Limb (tissue), 2 donors: ENCODE measurements at regions not wholly inside any gene's neighbourhood (a gene's known extent, or its start where the extent isn't known, plus 50 kb on each side); places are given as distances from the start of the nearest gene placed in this dataset.
A peak's percentile ranks its signal among the peaks of the same experiment; 100 is the strongest.

Source experiments
- DNase-seq, 2 donors: peaks; one replicate each; pipeline ENCODE4 v3.0.0-alpha.2; 2016; ENCODE audit errors: extremely low spot score in 2 of 2

DNA sequence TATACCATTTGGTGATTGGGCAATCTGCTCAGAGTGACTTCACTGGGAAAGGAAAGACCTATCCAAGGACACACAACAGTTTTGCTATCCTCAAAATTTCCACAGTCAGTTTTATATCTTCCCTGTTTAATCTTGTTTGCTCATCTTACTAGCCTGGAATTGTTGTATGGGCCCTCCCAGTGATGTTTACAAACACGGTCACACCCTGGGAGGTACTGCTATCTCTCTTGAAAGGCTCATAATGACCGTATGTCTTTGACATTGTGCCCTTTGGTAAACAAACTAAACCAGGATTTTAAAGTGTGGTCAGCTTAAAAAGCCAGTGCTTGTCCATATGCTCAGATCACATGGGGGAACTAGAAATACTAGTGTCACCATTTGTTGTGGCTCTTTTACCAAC lies 277.0 kb downstream of the CDH2 start:
- no peak for DNase-seq

DNA sequence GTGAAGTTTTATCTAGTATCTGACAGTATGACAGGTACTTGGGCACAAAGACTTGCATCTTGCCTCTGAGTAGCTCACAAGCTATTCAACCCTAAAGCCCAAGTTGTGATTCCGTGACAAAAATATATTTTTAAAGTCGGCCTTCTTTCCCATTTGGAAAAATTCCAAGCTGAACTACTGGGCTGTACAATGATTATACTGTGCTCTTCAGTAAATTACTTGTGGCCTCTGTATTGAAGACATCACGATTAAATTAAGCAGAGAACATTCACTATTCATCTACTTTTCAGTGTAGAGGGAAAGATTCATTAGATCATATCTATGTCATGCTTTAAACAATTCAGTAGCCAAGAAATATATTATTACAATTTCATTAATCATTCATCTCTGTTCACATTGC lies 282.2 kb downstream of the CDH2 start:
- no peak for DNase-seq

DNA sequence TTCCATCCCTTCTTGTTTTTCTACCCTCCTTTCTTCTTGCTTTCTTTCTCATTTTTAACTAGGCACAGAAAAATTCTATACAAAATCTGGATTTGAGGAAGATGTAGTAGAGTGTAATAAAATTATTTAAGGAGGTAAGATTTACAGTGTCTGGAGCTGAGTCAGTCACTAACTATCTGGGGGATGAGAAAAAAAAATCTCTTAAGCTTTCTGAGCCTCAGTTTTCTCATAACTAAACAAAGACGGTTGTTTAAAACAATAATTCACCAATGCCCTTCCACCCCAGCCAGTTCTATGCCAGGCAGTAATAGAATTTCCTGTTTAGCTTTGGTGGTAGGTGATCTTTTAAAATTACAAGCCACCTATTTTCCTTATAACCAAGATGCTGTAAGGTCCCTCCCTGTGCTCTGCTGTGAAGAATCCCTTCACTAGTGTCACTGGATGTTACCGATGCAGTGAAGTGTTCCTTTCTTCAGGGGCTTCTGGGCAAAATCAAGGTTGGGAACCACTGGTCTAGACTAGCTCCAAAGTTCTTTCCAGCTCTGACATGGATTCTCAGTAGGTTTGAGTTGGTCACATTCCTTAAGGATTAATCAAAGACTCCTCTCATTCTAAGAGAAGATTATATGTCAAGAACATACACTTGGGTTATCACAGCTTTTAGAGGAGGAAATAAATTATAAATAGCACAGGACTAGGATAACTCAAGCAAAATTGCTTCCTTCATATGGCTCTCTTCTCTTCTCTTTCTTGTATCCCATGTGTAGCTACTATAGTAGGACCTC lies 289.0 kb downstream of the CDH2 start:
- no peak for DNase-seq

DNA sequence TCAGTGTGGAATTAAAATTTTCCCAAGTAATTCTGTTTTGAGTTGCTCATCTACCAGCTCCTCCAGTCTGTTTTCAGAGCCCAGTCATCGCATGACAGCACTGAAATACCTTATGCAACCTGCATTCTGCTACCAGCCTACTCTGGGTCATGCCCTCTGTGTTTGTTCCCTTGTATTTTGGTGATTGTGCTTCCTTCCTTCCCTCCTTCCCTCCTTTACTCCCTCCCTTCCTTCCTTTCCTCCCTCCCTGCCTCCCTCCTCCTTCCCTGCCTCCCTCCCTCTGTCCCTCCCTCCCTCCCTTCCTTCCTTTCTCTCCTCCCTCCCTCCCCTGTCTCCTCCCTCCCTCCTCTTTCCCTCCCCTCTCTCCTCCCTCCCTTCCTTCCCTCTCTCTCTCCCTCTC lies 289.6 kb downstream of the CDH2 start:
- DNase-seq: no peak

DNA sequence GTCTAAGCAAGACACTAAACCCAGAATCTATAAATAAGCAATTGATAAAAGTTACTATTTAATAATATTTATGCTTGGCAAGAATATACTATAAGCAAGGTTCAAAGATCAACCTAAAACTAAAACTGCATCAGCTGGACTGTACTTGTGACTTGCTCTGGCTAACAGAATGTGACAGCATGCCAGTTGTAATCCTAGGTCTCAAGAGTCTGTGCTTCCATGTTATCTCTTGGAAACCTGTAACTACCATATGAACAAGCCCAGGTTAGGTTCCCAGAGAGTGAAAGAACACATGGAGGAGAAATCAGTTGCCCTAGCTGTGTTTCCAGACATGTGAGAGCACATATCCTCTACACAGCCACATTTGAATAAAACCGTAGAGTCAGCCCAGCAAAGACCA lies 297.4 kb downstream of the CDH2 start:
- DNase-seq: no peak

DNA sequence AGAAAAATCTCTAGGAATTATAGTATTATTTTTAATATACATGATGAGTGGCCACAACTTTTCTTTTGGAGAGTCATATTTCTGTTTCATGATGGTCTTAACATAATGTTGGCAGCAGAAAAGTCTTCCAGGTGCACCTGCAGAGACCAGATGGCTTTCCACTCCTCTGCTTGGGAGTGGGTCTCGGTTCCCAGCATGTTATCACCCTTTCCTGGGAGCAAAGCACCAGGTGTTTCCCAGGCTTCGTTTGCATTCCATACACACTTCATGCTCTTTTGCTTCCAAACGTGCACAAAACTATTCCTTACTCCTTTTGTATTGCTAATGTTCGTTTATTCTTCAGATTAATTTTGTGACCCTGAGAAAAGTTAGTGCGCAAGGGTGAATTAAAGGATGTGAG lies 305.2 kb downstream of the CDH2 start:
- no peak for DNase-seq

DNA sequence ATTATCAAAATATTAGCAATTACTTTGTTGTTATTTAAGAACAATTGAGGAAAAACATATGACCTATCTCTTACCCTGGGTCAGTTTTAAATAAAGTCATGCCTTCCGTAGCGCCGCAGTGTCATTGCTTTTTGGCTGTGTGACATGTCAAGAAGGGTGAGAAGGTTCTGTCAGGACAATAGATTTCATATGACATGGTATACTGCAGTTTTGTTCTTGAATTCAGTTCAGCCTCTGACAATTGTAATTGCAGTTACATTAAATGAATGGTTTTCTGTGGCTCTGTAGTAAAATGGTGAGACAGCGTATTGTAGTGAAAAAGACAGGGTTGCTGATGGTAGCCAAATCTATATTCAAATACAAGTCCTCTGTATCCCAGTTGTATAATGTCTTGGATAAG lies 307.2 kb downstream of the CDH2 start:
- DNase-seq: no peak

DNA sequence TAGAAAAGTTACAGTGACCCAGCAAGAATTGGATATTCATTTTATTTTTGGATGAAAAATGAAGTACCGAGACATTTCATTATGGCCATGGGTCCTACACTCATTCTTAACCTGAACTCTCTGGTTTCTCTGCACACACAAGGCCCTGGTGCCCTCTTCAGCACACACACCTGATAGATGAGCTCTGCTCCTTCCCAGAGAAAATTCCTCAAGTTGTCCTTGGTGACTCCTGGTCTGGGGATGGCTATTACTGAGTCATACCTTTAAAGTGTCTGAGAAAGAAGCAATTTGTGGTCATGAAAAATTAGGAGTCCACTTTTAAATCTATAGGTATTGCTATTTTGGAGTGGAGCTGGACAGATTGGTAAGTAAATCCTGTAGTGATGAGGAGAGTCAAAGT lies 311.5 kb downstream of the CDH2 start:
- no peak for DNase-seq

DNA sequence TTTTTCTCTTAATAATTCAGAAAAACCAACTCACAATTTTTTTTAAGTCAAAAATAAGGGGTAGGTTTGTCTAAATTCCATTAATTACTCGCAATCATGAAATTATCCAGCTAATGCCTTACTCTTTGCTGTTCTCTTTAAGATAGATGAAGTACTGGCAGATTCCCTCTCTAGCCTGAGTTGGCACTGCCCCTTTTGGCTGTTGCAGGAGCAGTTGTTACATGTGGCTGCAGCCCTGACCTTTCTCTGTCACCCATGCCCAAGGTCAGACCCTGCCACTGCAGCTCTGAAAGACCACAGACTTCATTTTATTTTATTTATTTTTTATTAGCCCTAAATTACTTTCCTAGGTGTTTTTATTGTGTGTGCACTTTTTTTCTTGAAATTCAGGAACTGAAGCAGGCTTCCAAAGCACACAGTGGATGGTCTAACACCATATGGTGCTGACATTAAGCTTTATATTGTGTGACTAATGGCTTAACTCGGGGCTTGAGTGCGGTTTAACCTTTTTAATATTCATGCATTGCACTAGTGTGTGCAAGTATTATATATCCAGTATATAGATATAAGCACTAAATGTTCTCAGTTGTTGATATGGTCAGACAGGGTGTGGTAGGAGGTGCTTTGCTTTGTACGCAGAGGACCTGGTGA lies 313.0 kb downstream of the CDH2 start:
- no peak for DNase-seq

DNA sequence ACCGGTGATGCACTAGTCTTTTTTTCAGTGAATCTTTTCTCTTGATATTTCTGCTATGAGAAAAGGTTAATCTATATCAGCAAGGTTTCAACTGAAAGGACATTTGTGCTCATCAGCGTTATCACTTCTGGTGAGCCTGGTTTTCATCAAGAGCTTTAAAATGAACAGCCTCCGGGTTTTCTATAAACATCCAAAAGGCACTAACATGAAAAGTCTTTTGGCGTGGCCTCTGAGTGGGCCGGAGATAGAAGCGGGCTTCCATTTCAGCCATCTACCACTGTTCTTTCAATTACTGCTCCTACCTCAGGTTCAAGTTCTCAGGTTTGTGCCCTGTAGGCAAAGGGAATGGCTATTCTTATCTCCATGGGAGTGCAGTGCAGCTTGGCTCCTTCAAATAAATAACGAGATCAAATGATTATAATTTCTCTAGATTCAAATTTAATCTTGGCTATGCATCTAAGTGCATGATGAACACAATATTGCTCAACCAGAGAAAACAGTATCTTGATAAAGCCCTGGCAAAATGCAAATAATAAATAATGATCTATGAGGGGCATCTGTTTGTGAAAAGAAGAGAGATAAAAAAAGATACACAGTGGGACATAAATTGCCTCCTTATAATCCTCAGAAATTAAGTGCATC lies 314.8 kb downstream of the CDH2 start:
- no peak for DNase-seq

DNA sequence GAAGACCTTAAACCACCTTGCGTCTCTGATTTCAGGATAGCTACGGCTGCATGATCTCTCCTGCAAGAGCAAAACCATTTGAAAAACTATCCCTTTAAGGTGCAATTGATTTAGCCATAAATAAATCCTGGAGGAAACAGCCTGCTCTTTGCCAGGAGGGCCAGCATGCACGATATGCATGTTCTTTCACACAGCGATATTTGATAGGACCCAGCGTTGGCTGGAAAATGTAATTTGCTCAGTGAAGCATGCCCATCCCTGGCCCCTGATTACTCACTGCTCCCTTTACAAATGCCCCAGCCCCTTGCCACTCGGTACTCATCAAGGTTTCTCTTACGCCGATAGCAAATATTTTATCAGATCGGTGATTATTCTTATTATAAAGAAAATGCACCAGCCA lies 315.4 kb downstream of the CDH2 start:
- peak; percentile 30 to 42 for DNase-seq

DNA sequence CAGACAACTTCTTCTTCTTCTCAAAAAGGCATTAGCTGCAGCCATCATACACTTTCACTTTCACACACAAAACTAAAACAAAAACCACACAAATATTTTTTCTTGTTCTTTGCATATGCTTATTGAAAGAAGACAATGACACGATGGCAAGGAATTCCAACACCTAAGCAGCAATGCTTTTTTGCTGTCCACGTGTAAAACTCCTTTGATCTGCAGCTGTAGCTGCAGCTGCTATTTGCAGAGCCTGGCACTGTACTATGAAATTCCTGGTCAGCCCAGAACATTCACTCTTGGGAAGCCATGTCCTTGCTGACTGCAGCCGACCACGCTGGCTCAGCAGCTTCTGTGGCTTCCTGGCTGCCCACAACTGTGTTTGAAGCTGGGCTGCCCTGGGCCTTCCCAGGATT lies 316.2 kb downstream of the CDH2 start:
- peak; percentile 33 to 34 for DNase-seq

DNA sequence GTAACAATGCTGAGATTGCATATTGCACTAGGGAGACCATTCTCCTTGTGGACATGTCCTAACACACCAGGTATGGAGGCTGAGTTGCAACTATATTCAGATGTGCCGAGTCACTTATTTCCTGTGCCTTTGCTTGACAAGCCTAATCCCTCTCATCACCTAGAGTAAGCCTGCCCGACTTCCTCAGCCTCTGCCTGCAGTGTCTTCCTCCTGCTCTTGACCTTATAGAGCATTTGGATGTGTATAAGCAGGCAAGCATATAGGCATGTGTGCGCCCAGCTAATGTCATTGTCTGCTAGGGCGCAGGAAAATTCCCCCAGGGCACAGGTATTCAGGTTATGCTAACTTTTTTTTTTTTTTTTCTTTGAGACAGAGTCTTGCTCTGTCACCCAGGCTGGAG lies 316.9 kb downstream of the CDH2 start:
- no peak for DNase-seq

DNA sequence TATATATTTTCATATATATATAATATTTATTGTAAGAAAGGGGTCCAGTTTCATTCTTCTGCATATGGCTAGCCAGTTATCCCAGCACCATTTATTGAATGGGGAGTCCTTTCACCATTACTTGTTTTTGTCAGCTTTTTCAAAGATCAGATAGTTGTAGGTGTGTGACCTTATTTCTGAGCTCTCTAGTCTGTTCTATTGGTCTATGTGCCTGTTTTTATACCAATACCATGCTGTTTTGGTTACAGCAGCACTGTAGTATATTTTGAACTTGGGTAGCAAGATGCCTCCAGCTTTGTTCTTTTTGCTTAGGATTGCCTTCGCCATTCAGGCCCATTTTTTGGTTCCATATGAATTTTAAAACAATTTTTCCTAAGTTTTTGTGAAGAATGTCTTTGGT lies 320.1 kb downstream of the CDH2 start:
- DNase-seq: no peak

DNA sequence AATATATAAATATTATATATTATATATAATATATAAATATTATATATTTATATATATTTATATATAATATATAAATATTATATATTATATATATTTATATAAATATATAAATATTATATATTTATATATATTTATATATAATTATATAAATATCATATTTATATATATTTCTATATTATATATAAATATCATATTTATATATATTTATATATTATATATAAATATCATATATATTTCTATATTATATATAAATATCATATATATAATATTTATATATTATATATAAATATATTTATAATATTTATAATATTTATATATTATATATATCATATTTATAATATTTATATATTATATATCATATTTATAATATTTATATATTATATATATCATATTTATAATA lies 321.4 kb downstream of the CDH2 start:
- DNase-seq: no peak

DNA sequence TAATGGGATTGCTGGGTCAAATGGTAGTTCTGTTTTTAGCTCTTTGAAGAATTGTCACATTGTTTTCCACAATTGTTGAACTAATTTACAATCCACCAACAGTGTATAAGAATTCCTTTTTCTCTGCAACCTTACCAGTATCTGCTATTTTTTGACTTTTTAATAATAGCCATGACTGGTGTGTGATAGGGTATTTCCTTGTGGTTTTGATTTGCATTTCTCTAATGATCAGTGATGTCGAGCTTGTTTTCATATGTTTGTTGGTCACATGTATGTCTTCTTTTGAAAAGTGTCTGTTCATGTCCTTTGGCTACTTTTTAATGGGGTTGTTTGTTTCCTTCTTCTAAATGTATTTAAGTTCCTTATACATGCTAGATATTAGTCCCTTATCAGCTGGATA lies 322.3 kb downstream of the CDH2 start:
- DNase-seq: no peak

DNA sequence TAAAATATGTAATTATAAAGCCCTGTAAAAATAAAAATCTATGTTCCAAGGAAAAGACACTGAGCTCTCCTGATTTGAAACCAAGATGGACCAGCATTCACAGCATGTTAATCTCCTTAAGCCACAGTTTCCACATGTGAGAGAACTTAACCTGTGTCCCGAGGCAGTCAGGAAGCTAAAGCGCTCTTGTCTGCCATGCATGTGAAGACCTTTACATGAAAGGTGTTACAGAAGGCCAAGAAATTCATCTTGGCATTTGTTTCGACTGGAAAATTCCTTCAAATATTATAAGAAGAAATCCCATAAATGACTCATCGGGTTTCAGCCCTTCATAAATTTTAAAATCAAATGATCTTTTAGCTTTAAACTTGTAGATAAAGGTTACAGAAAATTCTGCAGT lies 328.6 kb downstream of the CDH2 start:
- peak in 1 of 2 donors; percentile 12 for DNase-seq

DNA sequence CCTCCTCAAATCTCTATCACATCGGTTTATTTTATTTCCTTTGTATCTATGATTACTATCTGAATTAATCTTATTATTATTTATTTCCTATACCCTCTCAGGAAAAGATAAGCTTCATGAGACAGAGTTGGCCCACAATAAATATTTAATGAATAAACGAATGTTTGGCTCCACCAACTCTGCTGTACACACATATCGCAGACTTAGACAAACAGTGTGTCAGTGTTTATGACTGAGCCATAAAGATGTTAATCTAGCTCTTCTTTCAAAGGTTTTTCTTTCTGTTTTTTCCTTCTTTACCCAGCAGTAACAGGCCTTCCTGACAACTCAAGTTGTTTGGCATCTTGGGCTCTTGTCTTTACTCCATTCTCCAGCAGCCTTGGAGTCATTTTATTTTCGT lies 329.5 kb downstream of the CDH2 start:
- no peak for DNase-seq

DNA sequence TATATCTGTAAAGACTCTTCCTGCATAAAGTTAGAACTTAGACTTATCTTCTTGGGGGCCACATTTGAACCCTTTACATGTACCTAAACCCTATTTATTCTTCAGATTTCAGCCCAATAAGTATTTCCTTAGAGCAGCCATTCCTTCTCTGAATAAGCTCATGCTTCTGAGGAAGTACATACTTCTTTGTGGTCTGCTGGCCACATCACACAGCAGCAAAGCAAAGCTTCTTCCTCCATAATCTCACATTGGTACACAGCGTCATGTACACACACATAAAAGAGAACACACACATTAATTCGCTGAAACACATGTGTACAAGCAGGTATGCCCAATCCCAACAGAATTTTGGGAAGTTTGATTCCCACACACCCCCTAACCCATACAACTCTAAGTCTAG lies 331.0 kb downstream of the CDH2 start:
- DNase-seq: no peak

DNA sequence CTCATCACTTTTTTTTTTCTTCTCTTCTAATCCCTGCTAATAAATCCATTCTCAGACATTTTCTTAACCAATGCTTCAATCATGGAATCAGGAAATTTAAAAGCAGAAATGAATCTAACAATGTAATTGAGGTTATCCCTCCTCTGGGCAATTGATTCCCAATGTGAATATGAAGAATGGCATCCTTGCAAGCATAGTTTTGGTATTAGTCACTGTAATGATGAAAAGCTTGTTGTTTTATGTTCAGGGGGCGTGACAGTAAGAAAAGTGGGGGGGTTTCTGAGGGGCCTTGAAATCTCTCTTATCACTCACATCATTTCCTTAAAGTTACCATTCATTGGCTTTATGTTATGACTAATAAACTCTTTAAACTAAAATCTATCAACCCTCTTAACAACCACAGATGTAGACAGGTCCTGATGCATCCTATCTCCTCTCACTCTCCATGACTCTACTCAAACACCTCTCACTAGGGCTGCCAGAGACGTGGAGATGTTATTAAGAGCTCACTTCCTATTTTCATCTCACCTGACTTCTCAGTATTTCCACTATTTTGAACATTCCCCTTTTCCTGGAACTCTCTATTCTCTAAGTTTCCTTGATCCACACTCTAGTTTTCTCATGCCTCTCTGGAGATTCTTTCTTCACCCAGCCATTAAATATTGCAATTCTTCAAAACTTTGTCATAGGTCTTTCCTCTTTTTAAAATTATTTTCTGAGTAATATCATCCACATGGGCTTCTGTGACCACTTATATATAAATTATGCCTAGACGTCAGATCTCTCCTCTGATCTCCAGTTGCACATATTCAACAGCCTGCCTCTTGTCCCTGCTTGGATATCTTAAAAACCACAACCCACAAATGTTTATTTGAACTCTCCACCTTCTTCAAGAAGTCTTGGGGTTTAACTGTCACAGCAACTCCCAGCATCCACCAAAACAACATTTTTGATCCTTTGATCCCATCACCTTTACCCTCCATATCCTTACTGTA lies 332.9 kb downstream of the CDH2 start:
- DNase-seq: no peak

DNA sequence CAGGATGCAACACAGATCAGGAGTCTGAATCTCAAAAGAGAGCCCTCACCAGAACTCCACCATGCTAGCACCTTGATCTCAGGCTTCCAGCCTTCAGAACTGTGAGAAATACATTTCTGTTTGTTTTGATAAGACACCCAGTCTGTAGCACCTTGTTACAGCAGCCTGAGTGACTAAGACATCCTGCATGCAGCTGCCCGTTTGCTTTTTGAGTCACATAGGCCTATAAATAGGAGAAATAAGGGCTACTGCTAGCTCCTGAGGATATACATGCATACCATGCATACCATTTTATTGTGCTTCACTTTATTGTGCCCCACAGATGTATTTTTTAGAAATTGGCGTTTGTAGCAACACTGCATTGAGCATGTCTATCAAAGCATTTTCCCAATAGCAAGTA lies 337.8 kb downstream of the CDH2 start:
- no peak for DNase-seq

DNA sequence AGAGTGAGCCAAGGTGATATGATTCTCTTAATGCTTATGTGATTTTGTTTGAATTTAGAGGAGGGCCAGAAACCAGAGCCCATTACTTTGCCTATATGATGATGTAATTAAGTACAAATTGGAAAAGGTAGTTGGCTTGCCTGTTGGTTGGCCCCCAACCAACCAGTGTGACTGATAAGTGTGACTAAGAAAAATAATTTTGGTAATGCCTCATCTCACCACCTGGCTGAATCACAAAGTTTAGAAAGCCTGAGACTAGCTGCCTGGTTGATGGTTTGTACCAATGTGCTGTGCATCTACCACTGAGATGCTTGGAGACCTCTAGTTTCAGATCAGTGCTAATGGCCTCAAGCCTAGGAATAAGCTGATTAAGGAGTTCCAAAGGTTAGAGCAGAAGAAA lies 338.7 kb downstream of the CDH2 start:
- no peak for DNase-seq
